HG03060 (cell line): ENCODE measurements at regions not wholly inside any gene's neighbourhood (a gene's known extent, or its start where the extent isn't known, plus 50 kb on each side); places are given as distances from the start of the nearest gene placed in this dataset.

Experiments
- ATAC-seq: cut with Tn5 transposase; IDR thresholded peaks from one replicate; pipeline ENCODE4 v1.9.1; 2021; ENCODE audit warnings: low read depth, moderate number of reproducible peaks; ENCODE audit not compliant: unreplicated experiment

DNA sequence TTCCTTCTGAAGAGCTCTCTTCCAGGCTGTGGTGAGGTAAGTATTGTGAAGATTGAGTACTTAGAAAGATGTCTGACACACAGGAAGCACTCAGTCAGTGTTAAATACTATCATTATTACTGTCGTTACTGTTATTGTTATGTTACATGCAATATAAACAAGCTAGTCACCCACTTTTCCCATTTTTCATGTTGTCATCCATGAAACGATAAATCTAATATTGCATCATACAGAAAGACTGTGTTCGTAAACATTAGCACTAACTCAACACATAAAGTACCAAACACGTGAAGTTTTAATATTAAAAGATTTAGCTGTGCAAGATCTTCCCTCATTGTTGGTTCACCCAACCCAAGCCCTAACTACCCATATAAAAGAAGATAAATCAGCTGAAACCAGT, 109.2 kb upstream of the NRSN1 start:
- no peak for ATAC-seq

- no peak for ATAC-seq
These were observed 106.6 kb upstream of the NRSN1 start for GRCh38 chr6:24019393-24019792.

DNA sequence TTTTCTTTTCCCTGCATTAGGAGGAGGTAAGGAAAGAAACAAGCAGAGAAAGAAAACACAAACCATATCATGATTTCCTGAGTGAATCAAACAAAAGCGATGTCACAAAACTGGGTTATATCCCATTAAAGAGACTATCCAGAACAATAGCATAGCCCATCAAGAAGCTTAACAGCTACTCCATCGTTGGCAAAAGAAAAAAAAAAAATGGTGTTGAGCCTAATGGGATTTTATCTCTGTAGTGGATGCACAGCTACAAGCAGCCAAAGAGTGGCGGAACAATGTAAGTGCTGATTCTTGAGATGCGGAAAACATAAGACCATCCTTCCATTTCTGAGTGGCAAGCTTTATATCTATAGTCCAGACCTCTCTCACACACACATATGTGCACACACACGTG, 106.2 kb upstream of the NRSN1 start:
- ATAC-seq = no peak

GRCh38 chr6:24026050-24026449, 100.0 kb upstream of the NRSN1 start:
- no peak for ATAC-seq

DNA sequence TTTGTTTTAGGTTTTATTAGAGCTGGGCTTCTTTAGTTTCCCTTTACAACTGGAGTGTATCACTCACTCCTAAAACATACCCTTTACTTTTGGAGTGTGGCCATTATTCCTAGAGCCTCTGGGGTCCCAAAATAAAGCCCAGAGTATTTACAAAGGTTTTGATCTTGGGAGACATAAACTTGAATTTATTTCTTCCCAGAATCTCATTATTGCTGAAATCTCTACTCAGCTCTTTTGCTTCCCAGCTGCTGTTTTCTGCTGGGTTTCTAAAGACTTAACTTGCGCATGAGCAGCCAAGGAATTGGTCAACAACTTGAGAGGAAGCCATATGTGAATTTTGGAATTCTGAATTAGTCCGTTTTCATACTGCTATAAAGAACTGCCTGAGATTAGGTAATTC, 94.5 kb upstream of the NRSN1 start:
- ATAC-seq = no peak

- no peak for ATAC-seq
These were observed 92.9 kb upstream of the NRSN1 start for GRCh38 chr6:24032896-24033688.

DNA sequence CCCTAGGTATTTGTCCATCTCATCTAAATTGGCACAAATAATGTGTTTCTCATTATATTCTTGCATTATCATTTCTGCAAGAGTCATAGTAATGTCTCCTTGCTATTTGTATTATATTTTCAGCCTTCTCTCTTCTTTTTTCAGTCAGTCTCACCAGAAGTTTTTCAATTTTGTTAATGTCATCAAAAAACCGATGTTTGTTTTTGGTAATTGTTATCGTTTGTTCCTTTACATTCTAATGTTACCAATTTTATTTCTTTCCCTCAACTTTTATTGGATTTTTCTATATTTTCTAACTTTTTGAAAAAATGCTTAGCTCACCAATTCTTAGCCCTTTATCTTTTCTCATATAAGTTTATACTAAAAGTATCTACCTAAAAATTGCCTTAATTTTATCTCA, 82.2 kb upstream of the NRSN1 start:
- ATAC-seq = no peak

- no peak for ATAC-seq
These were observed 73.9 kb upstream of the NRSN1 start for GRCh38 chr6:24051942-24052589.

- ATAC-seq = no peak
These were observed 73.4 kb upstream of the NRSN1 start for GRCh38 chr6:24052590-24052961.

DNA sequence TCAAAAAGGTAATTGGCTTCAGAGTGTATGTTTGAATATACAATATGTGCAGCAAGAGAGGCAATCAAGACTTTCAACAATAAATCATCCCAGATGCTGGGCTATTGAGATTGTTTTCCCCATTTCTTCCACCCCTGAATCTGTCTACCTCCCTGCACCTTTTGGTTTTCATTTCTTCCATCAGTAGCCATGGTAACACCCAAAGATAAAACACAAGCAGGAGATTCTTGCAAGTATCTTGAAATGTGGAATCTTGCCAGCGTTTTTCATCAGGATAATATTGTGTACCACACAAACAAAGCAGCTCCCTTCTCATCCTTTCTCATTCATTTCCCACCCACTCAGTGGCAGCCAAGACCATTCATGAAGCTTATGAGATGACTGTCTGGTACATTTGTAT, 73.0 kb upstream of the NRSN1 start:
- no peak for ATAC-seq

DNA sequence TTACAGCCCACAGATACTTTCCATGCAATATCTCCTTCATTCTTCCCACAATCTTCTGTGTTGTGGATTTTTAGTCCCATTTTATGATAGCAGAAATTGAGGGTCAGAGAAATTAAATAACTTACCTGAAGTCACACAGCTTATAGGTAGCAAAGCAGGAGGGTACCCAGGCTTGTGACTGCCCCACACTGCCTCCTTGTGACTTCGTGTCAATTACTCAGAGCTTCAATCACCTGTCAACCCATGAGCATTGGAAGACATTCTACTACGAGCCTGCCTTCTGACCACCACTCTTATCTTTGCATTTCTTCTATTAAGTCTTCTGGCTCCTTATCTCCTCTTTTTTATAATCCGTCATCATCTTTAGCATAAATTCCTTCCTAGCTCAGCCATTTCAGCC, 71.6 kb upstream of the NRSN1 start:
- no peak for ATAC-seq

DNA sequence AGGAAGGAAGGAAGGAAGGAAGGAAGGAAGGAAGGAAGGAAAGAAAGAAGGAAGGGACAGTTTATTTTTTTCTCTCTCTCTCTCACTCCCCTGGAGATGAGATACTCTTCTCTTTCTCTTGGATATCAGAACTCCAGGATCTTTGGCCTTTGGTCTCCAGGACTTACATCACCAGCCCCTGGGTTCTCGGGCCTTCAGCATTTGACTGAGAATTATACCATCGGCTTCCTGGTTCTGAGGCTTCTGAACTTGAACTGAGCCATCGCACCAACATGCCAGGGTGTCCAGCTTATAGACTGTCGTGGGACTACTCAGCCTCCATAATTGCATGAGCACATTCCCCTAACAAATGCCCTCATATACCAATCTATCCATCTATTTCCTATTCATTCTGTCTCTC, 69.4 kb upstream of the NRSN1 start:
- ATAC-seq = no peak

DNA sequence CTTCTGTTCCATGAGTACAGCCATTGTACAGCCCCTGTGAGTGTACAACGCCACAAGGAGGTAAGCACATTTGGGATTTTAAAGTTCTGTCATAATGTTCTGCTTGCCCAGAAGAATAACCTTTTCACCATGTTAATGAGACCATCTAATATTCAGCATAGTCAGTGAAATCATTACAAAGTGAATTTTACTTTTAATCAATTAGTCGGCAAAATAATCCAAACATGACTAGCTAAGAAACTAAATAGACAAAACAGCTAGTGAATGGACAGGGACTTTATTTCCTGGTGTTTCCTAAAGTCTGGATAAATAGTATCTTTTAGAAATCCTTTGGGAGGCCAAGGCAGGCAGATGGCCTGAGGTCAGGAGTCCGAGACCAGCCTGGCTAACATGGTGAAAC, 69.0 kb upstream of the NRSN1 start:
- ATAC-seq = no peak

DNA sequence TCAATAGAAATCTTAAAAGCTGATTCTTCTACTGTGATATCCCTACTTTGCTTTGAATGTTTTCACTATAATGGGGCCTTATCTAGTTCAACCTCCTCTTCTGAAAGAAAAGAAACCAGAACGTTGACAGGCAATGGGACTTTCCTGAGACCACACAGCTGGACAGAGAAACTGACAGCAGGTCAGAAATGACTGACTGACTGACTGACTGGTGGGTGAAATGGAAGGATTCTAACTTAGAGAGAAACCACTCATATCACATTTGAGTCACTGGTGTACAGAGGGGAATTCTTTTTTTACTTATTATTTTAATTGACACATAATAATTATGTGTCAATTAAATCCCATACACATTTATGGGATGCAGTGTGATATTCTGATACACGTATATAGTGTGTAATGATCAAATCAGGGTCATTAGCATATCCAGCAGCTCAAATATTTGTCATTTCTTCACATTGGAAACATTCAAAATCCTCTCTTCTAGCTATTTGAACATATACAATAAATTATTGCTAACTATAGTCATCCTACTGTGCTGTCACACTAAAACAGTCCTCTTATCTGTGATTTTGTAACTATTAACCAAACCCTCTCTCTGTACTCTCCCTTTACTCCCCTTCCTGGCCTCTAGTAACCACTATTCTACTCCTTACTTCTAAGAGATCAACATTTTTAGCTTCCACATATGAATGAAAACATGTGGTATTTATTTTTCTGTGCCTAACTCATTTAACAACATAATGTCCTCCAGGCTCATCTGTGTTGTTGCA, 64.8 kb upstream of the NRSN1 start:
- ATAC-seq = peak; percentile 91

DNA sequence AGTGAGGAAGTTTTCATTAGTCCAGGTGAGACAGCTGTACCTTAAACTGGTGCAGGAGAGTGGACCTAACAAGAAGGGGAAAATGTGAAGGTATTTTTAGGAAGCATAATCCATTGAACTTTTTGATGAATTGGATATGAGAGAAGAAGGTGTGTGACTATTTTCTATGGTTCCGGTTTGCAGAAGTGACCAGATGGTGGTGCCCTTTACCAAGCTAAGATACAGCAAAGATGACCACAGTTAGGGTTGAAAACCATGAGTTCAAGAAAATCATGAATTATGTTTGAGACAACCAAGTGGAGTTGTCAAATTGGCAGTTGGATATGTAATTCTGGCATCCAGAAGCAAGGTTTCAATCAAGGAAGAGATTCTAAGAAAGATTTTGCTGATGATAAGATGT, 61.9 kb upstream of the NRSN1 start:
- no peak for ATAC-seq

- no peak for ATAC-seq
These were observed 61.2 kb upstream of the NRSN1 start for GRCh38 chr6:24064832-24065231.

DNA sequence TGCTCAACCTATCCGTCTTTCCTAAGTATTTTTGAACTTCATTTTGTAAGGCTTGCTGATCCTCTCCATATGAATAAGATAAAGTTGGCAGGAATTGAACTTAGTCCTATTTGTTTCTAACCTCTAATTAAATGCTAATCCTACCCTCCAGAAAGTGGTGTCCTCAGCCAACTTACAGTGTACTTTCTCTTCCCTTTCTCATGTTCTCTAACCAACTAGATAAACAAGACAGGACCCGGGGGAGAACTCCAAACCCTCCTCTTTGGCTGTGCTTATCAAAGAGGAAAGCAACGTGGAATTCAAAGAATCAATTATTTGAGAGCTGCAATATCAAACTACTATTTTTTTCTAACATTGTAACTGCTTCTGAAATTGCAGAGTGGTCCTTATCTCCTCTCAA, 56.5 kb upstream of the NRSN1 start:
- ATAC-seq = no peak

DNA sequence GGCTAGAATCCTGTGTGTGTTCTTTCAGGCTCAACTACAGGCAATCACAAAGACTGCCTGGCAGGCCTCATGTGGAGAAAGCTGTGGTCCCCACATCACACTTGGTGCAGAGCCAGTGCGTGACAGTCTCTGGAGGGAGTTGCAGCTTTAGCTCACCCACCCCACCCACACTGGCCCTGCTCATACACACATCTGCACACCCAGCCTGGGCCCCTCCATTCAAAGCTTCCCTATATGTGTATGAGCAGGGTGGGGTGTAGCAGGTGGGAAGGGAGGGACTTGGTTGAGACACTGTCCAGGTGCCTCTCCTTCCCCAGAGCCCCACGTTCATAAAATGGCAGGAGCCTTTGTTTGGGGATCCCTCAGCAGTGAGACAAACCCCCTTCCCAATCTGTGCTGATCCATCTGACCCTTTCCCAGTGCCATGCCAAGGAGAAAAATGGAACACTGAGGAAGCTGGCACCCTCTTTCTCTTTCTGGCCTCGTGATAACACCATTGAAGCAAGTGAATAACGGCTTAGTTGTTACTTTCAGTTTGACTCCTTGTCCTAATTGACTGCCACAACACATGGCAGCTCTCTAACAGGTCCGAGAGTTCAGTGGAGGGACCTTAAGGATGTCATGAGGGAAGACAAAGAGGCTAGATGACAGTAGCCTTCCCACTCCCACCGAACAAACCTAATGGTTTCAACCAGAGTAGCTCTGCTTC, 53.8 kb upstream of the NRSN1 start:
- no peak for ATAC-seq

DNA sequence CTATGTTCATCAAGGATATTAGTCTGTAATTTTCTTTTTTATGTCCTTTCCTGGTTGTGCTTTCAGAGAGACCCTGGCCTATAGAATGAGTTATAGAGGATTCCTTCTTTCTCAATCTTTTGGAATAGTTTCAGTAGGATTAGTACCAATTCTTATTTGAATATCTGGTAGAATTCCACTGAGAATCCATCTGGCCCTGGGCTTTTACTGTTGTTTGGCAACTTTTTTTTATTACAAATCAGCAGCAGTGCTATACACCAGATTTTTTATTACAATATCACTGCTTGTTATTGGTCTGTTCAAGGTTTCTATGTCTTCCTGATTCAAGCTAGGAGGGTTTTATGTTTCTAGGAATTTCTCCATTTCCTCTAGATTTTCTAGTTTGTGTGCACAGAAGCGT, 50.0 kb upstream of the NRSN1 start:
- ATAC-seq = no peak
